Gastroesophageal sphincter (tissue), 4 donors: ENCODE measurements at regions not wholly inside any gene's neighbourhood (a gene's known extent, or its start where the extent isn't known, plus 50 kb on each side); places are given as distances from the start of the nearest gene placed in this dataset.

Experiments
- ATAC-seq: fragments of 150-250 bp; one replicate; pipeline ENCODE4 v1.9.1; 2016; ENCODE audit warnings: mild to moderate bottlenecking, moderate library complexity
- H3K27ac ChIP-seq, 4 donors: fragments of 200-600 bp; sonication (generic) in 3 of 4; 1 replicate in 3 of 4; 2 replicates in 1 of 4; pipeline ENCODE4 v1.5.1; 2016 to 2019
- H3K27me3 ChIP-seq: fragments of 200-600 bp; sonication (generic); one replicate; pipeline ENCODE4 v1.5.1; 2019
- H3K36me3 ChIP-seq, 2 donors: fragments of 200-600 bp; sonication (generic); one replicate each; pipeline ENCODE4 v1.5.1; 2019; ENCODE audit warnings: control low read depth in 1 of 2
- H3K4me1 ChIP-seq, 3 donors: fragments of 200-600 bp; sonication (generic); 1 replicate in 2 of 3; 2 replicates in 1 of 3; pipeline ENCODE4 v1.5.1; 2016 to 2019; ENCODE audit warnings: control low read depth in 2 of 3
- H3K4me3 ChIP-seq, 2 donors: fragments of 200-600 bp; sonication (generic); one replicate each; pipeline ENCODE4 v1.5.1; 2019; ENCODE audit warnings: mild to moderate bottlenecking in 1 of 2, moderate library complexity in 1 of 2
- H3K9me3 ChIP-seq, 3 donors: fragments of 200-600 bp; sonication (generic); one replicate each; pipeline ENCODE4 v1.5.1; 2017 to 2019; ENCODE audit warnings: control low read depth in 2 of 3
- EP300 ChIP-seq: sonication (generic); formaldehyde crosslinking; IDR thresholded peaks from one replicate; pipeline ENCODE4 v1.6.1; 2017; ENCODE audit warnings: antibody characterized with exemption, mild to moderate bottlenecking
- POLR2A ChIP-seq, 2 donors: fragments of 450-650 bp; IDR thresholded peaks; one replicate each; pipeline ENCODE4 v1.6.1; 2017; ENCODE audit warnings: antibody characterized with exemption in 2 of 2, mild to moderate bottlenecking in 2 of 2, moderate library complexity in 1 of 2
- POLR2AphosphoS5 ChIP-seq: sonication (generic); formaldehyde crosslinking; IDR thresholded peaks from one replicate; pipeline ENCODE4 v1.6.1; 2017; ENCODE audit warnings: antibody characterized with exemption
- WGBS, 2 donors: methylation state at CpG; one replicate each; pipeline ENCODE4 v1.1.5; 2018; ENCODE audit warnings: low coverage in 1 of 2; 5-methylcytosine and 5-hydroxymethylcytosine counted together
- TF ChIP-seq, protein P1 (sequence below), 4 experiments: fragments of 200-600 bp in 2 of 4; fragments of 450-650 bp in 2 of 4; sonication (generic) in 1 of 4; IDR thresholded peaks; one replicate each; pipeline ENCODE4 v1.5.1; 2017 to 2019; ENCODE audit warnings: antibody characterized with exemption in 4 of 4, mild to moderate bottlenecking in 2 of 4, moderate library complexity in 2 of 4

GRCh38 chr2:144102386-144102785 is 417.5 kb downstream of the ZEB2 start:
- Histone ChIP-seq H3K36me3 (peaks cover 0 to 7% of the 10 kb centered on the region in 2 donors), H3K27ac (no peak overlapping the region), H3K27me3 (no peaks in the 10 kb centered on the region), H3K4me1 (no peaks in the 10 kb centered on the region), H3K4me3 (no peak overlapping the region), H3K9me3 (peaks cover 0 to 17% (median 0%) of the 10 kb centered on the region in 3 donors)
- no peak for ATAC-seq
- TF ChIP-seq POLR2AphosphoS5 (no peak), EP300 (no peak), POLR2A (IDR thresholded peaks at IDR 0.05) (no peak)
- TF ChIP-seq, protein P1, sequence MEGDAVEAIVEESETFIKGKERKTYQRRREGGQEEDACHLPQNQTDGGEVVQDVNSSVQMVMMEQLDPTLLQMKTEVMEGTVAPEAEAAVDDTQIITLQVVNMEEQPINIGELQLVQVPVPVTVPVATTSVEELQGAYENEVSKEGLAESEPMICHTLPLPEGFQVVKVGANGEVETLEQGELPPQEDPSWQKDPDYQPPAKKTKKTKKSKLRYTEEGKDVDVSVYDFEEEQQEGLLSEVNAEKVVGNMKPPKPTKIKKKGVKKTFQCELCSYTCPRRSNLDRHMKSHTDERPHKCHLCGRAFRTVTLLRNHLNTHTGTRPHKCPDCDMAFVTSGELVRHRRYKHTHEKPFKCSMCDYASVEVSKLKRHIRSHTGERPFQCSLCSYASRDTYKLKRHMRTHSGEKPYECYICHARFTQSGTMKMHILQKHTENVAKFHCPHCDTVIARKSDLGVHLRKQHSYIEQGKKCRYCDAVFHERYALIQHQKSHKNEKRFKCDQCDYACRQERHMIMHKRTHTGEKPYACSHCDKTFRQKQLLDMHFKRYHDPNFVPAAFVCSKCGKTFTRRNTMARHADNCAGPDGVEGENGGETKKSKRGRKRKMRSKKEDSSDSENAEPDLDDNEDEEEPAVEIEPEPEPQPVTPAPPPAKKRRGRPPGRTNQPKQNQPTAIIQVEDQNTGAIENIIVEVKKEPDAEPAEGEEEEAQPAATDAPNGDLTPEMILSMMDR (IDR thresholded peaks at IDR 0.05): no peak
- WGBS, 2 donors: 63 to 82% methylated on average over 2 of the region's 2 CpGs

DNA sequence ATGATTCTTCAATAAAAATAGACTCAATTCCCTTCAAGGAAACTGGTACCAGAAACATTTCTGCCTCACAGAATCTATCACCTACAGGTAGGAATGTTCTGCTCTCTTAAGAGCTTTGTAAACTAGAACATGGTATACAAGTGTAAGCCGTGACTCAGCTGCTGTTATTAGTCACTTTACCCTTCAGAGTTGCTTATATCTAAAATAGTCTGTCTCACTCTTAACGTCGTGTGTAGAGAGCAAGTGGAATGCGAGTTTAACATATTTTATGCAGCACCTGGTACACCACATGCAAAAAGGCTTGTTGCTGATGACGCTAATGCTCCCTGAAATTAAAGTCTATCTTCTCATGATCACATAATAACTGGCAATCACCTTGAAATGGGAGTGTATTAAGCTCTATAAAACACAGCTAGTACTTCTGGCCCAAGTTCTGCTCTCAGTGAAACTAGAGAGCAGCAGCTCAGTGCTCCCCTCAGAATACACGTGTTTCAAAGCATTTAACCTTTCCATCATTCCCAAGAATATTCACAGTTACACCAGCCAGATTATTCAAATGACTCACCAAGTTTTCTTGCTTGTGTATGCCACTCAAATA is 420.0 kb downstream of the ZEB2 start:
- Histone ChIP-seq H3K9me3 (peaks cover 0 to 10% (median 0%) of the 10 kb centered on the region in 3 donors), H3K36me3 (peaks cover 0 to 7% of the 10 kb centered on the region in 2 donors), H3K27me3 (no peaks in the 10 kb centered on the region), H3K27ac (no peak overlapping the region), H3K4me1 (no peaks in the 10 kb centered on the region), H3K4me3 (no peak overlapping the region)
- 49 to 62% methylated on average over 6 of the region's 6 CpGs for WGBS, 2 donors
- no peak for TF ChIP-seq EP300
- no peak for TF ChIP-seq POLR2AphosphoS5
- TF ChIP-seq, protein P1 (IDR thresholded peaks at IDR 0.05): no peak
- TF ChIP-seq POLR2A (IDR thresholded peaks at IDR 0.05): no peak
- ATAC-seq: no peak

DNA sequence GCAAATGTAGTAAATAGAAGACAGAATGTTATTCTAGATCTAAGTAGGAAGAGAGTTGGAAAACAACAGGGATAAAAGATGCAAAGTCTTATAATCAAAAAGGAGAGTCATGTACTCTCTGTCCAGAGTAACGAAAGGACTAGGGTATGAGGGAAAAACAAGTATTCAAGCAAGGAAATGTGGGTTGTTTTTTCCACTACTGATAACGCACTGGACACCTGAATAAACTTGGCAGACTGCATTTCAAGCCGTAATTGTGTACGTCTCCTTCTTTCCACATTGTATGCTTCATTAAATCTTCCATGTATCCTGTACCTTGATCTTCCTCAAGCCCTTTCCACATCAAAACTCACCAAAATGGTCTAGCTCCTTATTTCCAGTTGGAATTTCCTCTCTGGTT is 420.6 kb downstream of the ZEB2 start:
- no peaks in the 10 kb centered on the region for H3K4me1 ChIP-seq
- no peak overlapping the region for H3K27ac ChIP-seq
- H3K36me3 ChIP-seq: peaks cover 0 to 4% of the 10 kb centered on the region in 2 donors
- ATAC-seq: no peak
- TF ChIP-seq POLR2AphosphoS5: no peak
- TF ChIP-seq POLR2A (IDR thresholded peaks at IDR 0.05): no peak
- TF ChIP-seq, protein P1 (IDR thresholded peaks at IDR 0.05): no peak
- no peak for TF ChIP-seq EP300
- 89 to 100% methylated on average over 1 to 4 of the region's 4 CpGs for WGBS, 2 donors
- no peak overlapping the region for H3K4me3 ChIP-seq
- peaks cover 0 to 5% (median 0%) of the 10 kb centered on the region in 3 donors for H3K9me3 ChIP-seq
- no peaks in the 10 kb centered on the region for H3K27me3 ChIP-seq

DNA sequence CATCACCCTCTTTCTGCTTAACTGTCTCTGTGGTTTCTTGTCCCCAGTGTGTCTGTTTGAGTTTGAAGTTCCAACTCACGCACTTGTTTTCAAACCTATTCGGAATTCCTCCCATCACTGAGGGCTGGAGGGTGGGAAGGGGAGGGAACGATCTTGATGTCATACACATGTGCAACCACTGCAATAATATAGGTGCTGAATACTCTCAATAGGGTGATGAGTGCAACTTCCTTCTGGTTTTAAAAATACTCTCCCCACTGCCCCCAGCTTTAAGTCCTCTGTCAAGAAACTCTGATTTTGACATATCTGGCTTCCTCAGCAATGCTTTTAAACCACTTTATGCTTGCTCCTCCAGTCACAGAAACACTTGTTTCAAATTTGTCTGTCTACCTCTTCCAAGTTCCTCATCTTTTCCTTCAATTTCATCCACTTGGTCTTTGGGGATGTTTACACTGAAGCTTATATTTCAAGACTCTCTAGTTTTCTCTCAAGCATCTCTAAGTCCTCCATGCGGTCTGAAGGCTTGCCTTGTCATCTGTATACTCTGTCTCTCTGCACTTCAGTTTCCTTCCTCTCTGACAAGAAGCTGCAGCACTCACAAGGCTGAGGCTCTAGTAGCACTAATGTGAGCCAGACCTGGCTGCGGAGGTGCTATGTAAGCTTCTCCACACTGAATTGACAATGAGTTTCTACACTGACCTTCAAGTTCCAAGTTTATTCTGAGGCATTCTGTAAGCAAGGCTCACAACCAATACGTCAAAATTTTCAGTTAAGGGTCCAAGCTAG is 422.3 kb downstream of the ZEB2 start:
- Histone ChIP-seq H3K9me3 (no peaks in the 10 kb centered on the region), H3K27ac (no peak overlapping the region), H3K4me1 (no peaks in the 10 kb centered on the region), H3K27me3 (no peaks in the 10 kb centered on the region), H3K4me3 (no peak overlapping the region), H3K36me3 (no peaks in the 10 kb centered on the region)
- 75 to 83% methylated on average over 4 to 6 of the region's 6 CpGs for WGBS, 2 donors
- no peak for ATAC-seq
- TF ChIP-seq, protein P1 (IDR thresholded peaks at IDR 0.05): no peak
- TF ChIP-seq EP300 (no peak), POLR2AphosphoS5 (no peak), POLR2A (IDR thresholded peaks at IDR 0.05) (no peak)

DNA sequence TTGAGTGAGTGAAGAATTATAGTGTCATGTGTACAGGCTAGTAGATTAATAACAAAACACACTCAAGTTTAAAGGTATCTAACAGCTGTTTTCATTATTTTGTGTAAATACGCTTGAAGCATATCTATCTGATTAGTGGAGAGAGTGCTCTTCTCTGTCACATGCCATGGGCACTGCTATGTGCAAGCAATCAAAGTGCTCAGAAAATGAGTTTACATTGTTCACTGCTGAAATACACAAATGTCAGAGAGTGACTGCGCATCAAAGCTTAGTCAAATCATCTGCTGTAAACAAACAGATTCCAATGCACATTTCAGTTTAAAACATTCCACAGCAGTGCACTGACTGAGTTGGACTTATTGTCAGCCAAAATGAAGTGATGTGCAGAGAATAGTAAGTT is 423.4 kb downstream of the ZEB2 start:
- Histone ChIP-seq H3K36me3 (no peaks in the 10 kb centered on the region), H3K4me1 (no peaks in the 10 kb centered on the region), H3K27me3 (no peaks in the 10 kb centered on the region), H3K27ac (no peak overlapping the region), H3K4me3 (no peak overlapping the region), H3K9me3 (peaks cover 0 to 7% (median 0%) of the 10 kb centered on the region in 3 donors)
- 82 to 87% methylated on average over 2 of the region's 2 CpGs for WGBS, 2 donors
- ATAC-seq: no peak
- TF ChIP-seq, protein P1 (IDR thresholded peaks at IDR 0.05): no peak
- TF ChIP-seq POLR2AphosphoS5: no peak
